ENCODE measurements at regions not wholly inside any gene's neighbourhood (a gene's known extent, or its start where the extent isn't known, plus 50 kb on each side); places are given as distances from the start of the nearest gene placed in this dataset.
"Not testable (repeated sequence)": the region's sequence is repeated elsewhere in the genome, so short reads cannot be mapped to it uniquely, and the experiment has no call there.

DNA sequence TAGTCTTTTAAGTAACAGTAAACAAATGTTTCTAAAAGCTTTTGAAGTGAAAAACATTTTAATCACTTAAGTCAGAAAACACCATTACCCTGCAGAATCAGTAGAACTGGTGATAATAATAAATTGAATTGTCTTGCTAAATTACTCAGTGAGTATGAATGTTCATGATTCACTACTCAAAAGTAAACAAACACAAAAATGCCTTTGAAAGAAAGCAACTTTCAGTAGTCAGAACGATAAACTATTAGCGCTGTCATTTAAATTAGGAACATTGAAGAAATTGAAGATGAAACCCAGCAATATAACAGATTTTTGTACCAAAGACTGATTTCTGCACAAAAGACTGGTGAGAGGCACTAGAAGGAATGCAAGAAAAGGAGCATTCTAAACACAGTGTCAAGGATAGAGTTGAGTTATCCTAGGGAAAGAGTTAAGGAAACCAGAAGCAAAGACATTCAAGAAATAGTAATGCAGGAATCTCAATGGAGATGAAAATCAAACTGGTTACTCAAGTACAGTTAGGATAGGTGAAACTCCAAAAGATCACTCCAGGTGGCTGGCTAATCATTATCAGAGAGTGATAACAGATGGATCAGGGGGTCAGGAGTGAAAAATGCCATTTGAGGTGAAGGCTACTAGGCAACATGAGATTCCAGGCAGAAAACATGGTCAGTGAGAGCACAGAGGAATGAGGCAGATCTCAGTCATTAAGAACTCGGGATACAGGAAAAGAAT lies 77.4 kb upstream of the ALG10 start:
- ATAC-seq: no peak
- peaks cover 13% of the 10 kb centered on the region for H3K9me3 ChIP-seq
- H3K27me3 ChIP-seq (ENCODE audit: low read depth): no peaks in the 10 kb centered on the region
- H3K27ac ChIP-seq: no peak overlapping the region
- H3K4me1 ChIP-seq: no peaks in the 10 kb centered on the region
- no peaks in the 10 kb centered on the region for H3K36me3 ChIP-seq
- no peak overlapping the region for H3K4me3 ChIP-seq
- TF ChIP-seq, protein P1, sequence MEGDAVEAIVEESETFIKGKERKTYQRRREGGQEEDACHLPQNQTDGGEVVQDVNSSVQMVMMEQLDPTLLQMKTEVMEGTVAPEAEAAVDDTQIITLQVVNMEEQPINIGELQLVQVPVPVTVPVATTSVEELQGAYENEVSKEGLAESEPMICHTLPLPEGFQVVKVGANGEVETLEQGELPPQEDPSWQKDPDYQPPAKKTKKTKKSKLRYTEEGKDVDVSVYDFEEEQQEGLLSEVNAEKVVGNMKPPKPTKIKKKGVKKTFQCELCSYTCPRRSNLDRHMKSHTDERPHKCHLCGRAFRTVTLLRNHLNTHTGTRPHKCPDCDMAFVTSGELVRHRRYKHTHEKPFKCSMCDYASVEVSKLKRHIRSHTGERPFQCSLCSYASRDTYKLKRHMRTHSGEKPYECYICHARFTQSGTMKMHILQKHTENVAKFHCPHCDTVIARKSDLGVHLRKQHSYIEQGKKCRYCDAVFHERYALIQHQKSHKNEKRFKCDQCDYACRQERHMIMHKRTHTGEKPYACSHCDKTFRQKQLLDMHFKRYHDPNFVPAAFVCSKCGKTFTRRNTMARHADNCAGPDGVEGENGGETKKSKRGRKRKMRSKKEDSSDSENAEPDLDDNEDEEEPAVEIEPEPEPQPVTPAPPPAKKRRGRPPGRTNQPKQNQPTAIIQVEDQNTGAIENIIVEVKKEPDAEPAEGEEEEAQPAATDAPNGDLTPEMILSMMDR (IDR thresholded peaks at IDR 0.05): no peak
- intact Hi-C loops (cut with DNase I): no loop called here
- DNase-seq: no peak

DNA sequence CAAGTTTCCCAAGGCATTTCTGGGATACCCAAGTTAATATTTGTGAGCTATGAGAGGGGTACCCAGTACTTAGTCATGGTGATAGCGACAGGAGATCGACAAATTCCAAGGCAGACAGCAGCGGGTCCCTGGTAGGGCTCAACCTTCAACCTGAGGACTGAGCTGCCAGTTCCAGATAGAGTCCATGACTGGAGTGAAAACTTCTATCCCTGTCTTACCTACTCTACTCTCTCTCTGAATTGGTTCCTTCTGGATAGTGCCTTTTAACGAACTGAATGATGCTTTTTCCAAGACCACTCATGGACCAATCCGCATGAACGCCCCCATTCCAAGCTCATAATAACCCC lies 76.9 kb upstream of the ALG10 start:
- TF ChIP-seq, protein P1 (IDR thresholded peaks at IDR 0.05): no peak
- H3K36me3 ChIP-seq: no peaks in the 10 kb centered on the region
- H3K4me1 ChIP-seq: no peaks in the 10 kb centered on the region
- H3K9me3 ChIP-seq: peaks cover 17% of the 10 kb centered on the region
- intact Hi-C loops (cut with DNase I): no loop called here
- no peaks in the 10 kb centered on the region for H3K27me3 ChIP-seq (ENCODE audit: low read depth)
- no peak overlapping the region for H3K27ac ChIP-seq
- DNase-seq (no peak), ATAC-seq (no peak)
- no peak overlapping the region for H3K4me3 ChIP-seq

DNA sequence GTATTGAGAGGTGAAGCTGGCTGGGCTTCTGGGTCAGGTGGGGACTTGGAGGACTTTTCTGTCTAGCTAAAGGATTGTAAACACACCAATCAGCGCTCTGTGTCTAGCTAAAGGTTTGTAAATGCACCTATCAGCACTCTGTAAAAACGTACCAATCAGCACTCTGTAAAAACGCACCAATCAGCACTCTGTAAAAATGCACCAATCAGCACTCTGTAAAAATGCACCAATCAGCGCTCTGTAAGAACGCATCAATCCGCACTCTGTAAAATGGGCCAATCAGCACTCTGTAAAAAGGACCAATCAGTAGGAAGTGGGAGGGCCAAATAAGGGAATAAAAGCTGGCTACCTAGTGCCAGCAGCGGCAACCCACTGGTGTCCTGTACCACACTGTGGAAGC lies 56.1 kb upstream of the ALG10 start:
- H3K27ac ChIP-seq; H3K27me3 ChIP-seq (ENCODE audit: low read depth); H3K4me1 ChIP-seq; H3K4me3 ChIP-seq; DNase-seq; intact Hi-C loops (cut with DNase I); H3K36me3 ChIP-seq; ATAC-seq; H3K9me3 ChIP-seq: not testable (repeated sequence)

DNA sequence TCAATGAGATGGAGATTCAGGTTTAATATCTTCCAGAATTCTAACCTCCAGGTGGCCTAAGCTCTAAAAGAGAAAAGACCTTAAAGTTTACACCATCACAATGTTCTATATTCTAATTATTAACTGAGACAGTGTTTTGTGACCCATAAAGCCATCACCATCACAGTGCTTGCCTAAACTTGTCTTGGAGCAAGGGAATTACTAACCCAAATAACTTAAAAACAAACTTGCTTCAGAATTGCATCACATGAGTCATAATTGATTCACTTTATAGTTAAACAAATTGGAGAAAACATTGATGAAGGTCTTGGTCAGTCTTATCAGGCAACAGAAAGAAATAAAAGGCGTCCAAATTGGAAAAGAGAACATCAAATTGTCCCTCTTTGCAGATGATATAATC lies 54.5 kb upstream of the ALG10 start:
- no peaks in the 10 kb centered on the region for H3K9me3 ChIP-seq
- ATAC-seq (no peak), DNase-seq (no peak)
- no peaks in the 10 kb centered on the region for H3K27me3 ChIP-seq (ENCODE audit: low read depth)
- TF ChIP-seq, protein P1 (IDR thresholded peaks at IDR 0.05): no peak
- intact Hi-C loops (cut with DNase I): no loop called here
- H3K36me3 ChIP-seq: no peaks in the 10 kb centered on the region
- H3K4me3 ChIP-seq: no peak overlapping the region
- no peaks in the 10 kb centered on the region for H3K4me1 ChIP-seq
- H3K27ac ChIP-seq: no peak overlapping the region
